ENCODE measurements at regions not wholly inside any gene's neighbourhood (a gene's known extent, or its start where the extent isn't known, plus 50 kb on each side); places are given as distances from the start of the nearest gene placed in this dataset.

DNA sequence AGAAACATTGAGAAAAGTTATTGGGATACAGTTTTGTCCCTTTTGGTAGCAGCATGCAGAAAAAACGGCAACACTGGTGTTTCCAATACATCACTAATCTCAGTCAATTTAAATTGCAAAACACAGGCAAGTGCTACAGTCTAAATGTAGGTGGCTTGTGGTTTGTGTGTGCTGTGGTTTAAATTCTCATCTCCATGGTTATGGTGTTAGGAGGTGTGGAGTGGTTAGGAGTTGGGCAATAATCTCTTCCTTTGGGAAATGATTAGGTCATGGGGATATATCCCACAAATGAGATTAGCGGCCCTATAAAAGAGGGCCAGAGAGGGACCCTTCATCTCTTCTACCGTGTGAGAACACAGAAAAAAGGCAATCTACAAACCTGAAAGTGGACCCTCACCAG is 1344.3 kb downstream of the ADGRL3 start:
- TF ChIP-seq CTCF (IDR thresholded peaks at IDR 0.05), result no peak
- no peak for TF ChIP-seq POLR2A (IDR thresholded peaks at IDR 0.05)
